GM12891 (cell line): ENCODE measurements at regions not wholly inside any gene's neighbourhood (a gene's known extent, or its start where the extent isn't known, plus 50 kb on each side); places are given as distances from the start of the nearest gene placed in this dataset.

Experiments used
- DNase-seq: peaks from one replicate; pipeline ENCODE4 v3.0.0; 2011; ENCODE audit warnings: low spot score; ENCODE audit not compliant: insufficient read length
- FAIRE-seq: peaks from 2 replicates; lab custom pipeline; 2011; peaks lifted over from hg19 to GRCh38; lab: Jason Lieb, UNC
- PAX5 ChIP-seq: IDR thresholded peaks from 2 replicates; pipeline ENCODE4 v1.6.1; 2011; ENCODE audit warnings: low read length, moderate library complexity, mild to moderate bottlenecking; ENCODE audit not compliant: insufficient read depth, severe bottlenecking
- POLR2A ChIP-seq: IDR thresholded peaks from 2 replicates; pipeline ENCODE4 v1.6.1; 2011; ENCODE audit warnings: low read depth, low read length, control low read depth
- POLR2AphosphoS5 ChIP-seq: IDR thresholded peaks from 2 replicates; pipeline ENCODE4 v1.6.1; 2011; ENCODE audit warnings: low read depth, low read length, control low read depth
- POU2F2 ChIP-seq: IDR thresholded peaks from 2 replicates; pipeline ENCODE4 v1.6.1; 2011; ENCODE audit warnings: low read depth, mild to moderate bottlenecking, control low read depth, low read length, moderate library complexity
- SPI1 ChIP-seq: IDR thresholded peaks from 2 replicates; pipeline ENCODE4 v1.6.1; 2011; ENCODE audit warnings: low read depth, low read length, control low read depth
- TAF1 ChIP-seq: IDR thresholded peaks from 2 replicates; pipeline ENCODE4 v1.6.1; 2011; ENCODE audit warnings: low read depth, low read length, control low read depth

GRCh38 chr6:49370518-49370917 lies 92.5 kb downstream of the MMUT start:
- FAIRE-seq: no peak
- no peak for DNase-seq
- no peak for TF ChIP-seq SPI1
- no peak for TF ChIP-seq POLR2A
- no peak for TF ChIP-seq TAF1
- TF ChIP-seq POLR2AphosphoS5: no peak
- no peak for TF ChIP-seq POU2F2
- no peak for TF ChIP-seq PAX5

- FAIRE-seq: no peak
- no peak for DNase-seq
- no peak for TF ChIP-seq PAX5
- no peak for TF ChIP-seq POU2F2
- no peak for TF ChIP-seq POLR2AphosphoS5
- no peak for TF ChIP-seq TAF1
- TF ChIP-seq POLR2A: no peak
- no peak for TF ChIP-seq SPI1
Measured at GRCh38 chr6:49366539-49366938, 96.5 kb downstream of the MMUT start.

GRCh38 chr6:49348561-49348960 lies 114.5 kb downstream of the MMUT start:
- TF ChIP-seq PAX5 (no peak), TAF1 (no peak), POLR2A (no peak), SPI1 (no peak), POU2F2 (no peak), POLR2AphosphoS5 (no peak)
- DNase-seq: no peak
- no peak for FAIRE-seq

- DNase-seq (no peak), FAIRE-seq (no peak)
- TF ChIP-seq POU2F2: no peak
- no peak for TF ChIP-seq POLR2AphosphoS5
- TF ChIP-seq TAF1: no peak
- no peak for TF ChIP-seq POLR2A
- TF ChIP-seq SPI1: no peak
- no peak for TF ChIP-seq PAX5
Measured at GRCh38 chr6:49342410-49342809, 120.6 kb downstream of the MMUT start.

GRCh38 chr6:49341869-49342268 lies 121.2 kb downstream of the MMUT start:
- FAIRE-seq: no peak
- TF ChIP-seq SPI1 (no peak), POLR2AphosphoS5 (no peak), PAX5 (no peak), POU2F2 (no peak), POLR2A (no peak), TAF1 (no peak)
- no peak for DNase-seq

- no peak for TF ChIP-seq POLR2A
- TF ChIP-seq POLR2AphosphoS5: no peak
- TF ChIP-seq POU2F2: no peak
- TF ChIP-seq SPI1: no peak
- TF ChIP-seq TAF1: no peak
- TF ChIP-seq PAX5: no peak
- DNase-seq: no peak
- FAIRE-seq: no peak
Measured at GRCh38 chr6:49339096-49339495, 124.0 kb downstream of the MMUT start.

- no peak for FAIRE-seq
- TF ChIP-seq POU2F2: no peak
- TF ChIP-seq SPI1: no peak
- TF ChIP-seq PAX5: no peak
- TF ChIP-seq POLR2A: no peak
- TF ChIP-seq TAF1: no peak
- TF ChIP-seq POLR2AphosphoS5: no peak
- no peak for DNase-seq
Measured at GRCh38 chr6:49336514-49337131, 126.4 kb downstream of the MMUT start.

GRCh38 chr6:49333345-49334125 lies 129.5 kb downstream of the MMUT start:
- no peak for TF ChIP-seq TAF1
- no peak for TF ChIP-seq POLR2AphosphoS5
- TF ChIP-seq POU2F2: no peak
- TF ChIP-seq SPI1: no peak
- TF ChIP-seq PAX5: no peak
- no peak for TF ChIP-seq POLR2A
- DNase-seq: no peak
- FAIRE-seq: no peak

- DNase-seq (no peak), FAIRE-seq (no peak)
- TF ChIP-seq POLR2AphosphoS5 (no peak), POU2F2 (no peak), TAF1 (no peak), PAX5 (no peak), SPI1 (no peak), POLR2A (no peak)
Measured at GRCh38 chr6:49332781-49333180, 130.3 kb downstream of the MMUT start.

GRCh38 chr6:49329186-49329585 lies 133.9 kb downstream of the MMUT start:
- no peak for TF ChIP-seq PAX5
- no peak for TF ChIP-seq SPI1
- TF ChIP-seq POLR2AphosphoS5: no peak
- FAIRE-seq: no peak
- DNase-seq: no peak
